Suppressor macrophage (primary cell): ENCODE measurements at regions not wholly inside any gene's neighbourhood (a gene's known extent, or its start where the extent isn't known, plus 50 kb on each side); places are given as distances from the start of the nearest gene placed in this dataset.
A peak's percentile ranks its signal among the peaks of the same experiment; 100 is the strongest.
"Not testable (repeated sequence)": the region's sequence is repeated elsewhere in the genome, so short reads cannot be mapped to it uniquely, and the experiment has no call there.

Experiments
- DNase-seq, 4 experiments: peaks; one replicate each; pipeline ENCODE4 v3.0.0-alpha.2; 2020 to 2022

DNA sequence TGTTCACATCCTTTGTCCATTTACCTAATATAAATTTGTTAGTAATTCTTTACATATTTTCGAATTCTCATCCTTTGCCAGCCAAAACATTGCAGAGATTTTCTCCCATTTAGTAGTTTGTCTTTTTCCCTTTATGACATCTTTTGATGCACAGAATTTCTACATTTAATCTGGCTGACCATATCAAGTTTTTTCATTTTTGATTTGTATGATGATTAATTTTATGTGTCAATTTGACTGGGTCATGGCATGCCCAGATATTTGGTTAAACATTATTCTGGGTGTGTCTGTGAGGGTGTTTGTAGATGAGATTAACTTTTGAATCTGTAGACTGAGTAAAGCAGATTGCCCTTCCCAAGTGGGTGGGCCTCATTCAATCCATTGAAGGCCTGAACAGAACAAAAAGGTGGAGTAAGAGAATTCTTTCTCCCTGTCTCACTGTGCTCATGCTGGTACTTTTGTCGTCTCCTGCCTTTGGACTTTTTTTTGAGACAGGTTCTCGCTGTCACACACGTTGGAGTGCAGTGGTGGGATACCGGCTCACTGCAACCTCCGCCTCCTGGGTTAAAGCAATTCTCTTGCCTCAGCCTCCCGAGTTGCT is 72.1 kb upstream of the EPB41L1 start:
- no peak for DNase-seq

DNA sequence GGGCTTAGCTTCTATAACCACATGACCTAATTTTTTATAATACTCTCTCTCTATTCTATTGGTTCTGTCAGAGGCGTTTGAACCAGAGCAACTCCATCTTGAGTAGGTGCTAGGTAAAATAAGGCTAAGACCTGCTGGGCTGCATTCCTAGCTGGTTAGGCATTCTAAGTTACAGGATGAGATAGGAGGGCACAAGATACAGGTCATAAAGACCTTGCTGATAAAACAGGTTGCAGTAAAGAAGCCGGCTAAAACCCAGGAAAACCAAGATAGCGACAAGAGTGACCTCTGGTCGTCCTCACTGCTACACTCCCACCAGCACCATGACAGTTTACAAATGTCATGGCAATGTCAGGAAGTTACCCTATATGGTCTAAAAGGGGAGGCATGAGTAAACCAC is 71.3 kb upstream of the EPB41L1 start:
- not testable (repeated sequence) for DNase-seq

DNA sequence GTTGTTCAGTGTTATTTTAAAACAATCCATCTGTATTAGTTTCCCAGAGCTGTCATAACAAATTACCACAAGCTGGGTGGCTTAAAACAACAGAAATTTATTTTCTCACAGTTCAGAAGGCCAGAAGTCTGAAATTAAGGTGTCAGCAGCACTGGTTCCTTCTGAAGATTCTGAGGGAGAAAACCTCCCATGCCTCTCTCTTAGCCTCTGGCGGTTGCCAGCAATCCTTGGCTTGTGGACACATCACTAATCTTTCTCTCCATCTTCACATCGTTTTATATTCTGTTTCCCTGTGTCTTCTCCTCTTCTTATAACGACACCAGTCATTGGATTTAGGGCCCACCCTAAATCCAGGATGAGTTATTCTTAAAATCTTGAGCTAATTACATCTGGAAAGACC is 70.2 kb upstream of the EPB41L1 start:
- DNase-seq, result no peak

DNA sequence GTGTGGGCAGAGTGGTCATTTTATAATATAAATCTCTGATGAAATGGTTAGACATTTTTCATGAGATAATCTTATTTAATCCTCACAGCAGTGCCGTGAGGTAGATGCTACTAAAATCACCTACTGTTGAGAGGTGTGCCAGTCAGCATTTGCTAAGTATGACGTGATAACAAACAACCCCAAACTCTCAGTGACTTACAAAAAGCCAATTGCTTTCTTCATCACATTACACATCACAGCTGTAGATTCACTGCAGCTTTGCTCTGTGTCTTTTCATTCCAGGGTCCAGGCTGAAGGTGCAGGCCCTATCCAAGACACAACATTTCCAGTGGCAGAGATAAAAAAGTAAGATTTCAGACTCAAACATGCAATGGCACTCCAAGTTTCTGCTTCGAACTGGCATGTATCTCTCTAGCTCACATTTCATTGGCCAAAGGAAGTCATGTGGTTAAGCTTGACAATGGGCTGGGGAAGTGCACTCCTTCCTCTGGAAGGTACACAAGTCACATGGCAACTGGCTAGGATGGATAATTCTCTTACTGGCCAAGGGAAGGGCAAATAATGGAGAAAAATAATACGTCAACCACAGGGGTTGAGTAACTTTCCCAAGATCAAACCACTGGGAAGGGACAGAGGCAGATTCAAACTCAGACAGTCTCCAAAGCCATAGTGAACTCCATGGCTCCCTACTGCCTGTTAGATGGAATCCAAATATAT is 69.5 kb upstream of the EPB41L1 start:
- peak; percentile 54 to 80 (median 77) for DNase-seq

DNA sequence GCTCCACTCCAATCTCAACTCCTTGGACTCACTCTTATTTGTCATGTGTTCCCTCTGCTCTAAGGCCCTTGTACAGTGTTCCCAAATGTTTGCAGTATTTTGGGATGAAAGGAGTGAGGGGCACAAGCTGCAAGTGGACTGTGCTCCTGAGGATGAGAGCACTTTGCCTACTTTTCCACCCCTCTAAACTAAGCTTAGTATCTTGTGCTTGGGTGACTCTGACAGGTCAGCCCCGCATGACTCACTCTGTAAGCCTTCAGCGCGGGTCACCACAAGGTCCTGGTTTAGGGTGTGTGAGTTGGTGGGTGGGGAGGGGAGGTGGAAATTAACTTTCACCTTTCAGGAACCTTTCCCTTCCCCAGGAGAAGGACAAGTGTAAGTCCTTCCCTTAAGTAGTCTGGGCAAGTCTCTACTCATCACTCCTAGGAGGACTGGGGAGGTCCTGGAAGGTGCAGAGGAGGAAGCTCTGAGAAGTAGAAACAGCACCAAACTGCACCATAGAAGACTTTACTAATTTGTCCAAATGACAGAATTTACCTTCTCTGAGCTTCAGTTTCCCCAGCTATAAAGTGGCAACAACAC is 68.8 kb upstream of the EPB41L1 start:
- DNase-seq, result peak; percentile 78 to 90 (median 86)

DNA sequence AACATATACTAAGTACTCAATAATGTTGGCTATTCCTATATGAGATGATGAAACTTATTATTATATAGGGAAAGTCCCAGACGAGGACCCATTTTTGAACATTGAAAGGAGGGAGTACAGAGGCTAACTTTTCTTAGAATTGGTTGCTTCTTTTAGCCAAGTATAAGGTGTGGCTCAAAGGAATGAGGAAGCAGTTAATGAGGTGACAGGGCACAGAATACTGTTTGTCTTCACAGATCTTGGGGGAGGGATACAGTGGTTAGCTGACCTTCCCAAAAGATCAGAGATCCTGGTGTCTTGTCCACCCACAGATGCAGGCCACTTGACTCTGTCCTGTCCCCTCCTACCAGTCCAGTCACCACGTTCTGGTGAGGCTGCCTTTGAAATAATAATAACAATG is 67.8 kb upstream of the EPB41L1 start:
- peak; percentile 68 to 89 (median 82) for DNase-seq

DNA sequence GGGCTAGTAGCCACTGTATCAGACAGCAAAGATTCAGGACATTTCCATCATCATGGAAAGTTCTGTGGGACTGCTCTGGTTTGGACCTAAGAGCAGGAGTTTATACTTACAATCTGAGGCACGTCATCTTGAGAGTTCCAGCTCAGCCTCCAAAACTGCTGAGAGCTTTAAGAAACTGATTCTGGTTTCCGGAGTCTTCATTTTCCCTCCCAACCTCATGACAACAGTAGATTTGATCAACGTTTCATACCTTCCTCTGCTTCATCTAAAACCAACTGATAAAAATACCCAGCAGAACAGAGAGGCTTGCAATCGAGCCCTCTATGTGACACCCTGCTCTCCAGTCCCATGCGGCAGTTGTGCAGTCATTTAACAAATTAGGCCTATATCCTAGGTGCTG is 64.3 kb upstream of the EPB41L1 start:
- no peak for DNase-seq

DNA sequence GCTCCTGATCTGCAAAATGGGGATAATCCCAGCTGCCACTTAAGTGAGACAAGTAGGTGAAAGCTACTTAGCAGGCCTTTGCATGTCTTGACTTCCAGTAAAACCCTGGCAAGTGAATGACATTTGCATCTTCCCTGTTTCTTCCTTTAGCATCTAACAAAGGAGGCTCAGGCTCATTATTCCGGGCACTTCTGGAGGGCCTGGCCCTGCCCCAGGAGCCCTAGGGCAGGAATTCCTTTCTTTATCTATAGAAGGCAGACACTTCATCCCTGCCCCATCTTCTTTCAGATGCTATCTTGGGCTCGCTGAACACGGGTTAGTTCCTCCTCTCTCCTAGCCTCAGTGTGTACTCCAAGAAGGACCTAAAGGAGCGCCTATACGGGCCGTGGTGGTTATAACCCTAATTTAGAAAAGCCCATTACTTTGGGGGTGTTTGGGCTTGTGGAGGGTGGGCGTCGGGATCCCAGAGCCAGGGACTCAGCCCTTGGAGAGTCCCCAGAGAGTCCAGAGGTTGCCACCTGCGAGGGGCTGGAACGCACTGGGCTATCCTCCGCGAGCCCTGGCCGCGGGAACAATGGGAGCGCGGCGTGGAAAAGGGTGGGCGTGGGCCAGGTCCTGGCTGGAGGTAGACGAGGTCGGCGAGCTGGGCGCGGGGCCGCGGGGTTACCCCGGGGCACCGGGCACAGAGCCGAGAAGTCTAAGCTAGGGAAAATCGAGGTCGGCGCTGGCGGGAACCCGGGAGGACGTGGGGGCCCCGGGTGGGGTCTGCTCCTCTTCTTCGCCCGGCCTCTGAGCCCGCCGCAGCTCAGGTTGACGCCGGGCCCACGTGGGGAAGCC is 62.8 kb upstream of the EPB41L1 start:
- peak in 1 of 4 experiments; percentile 32 for DNase-seq

DNA sequence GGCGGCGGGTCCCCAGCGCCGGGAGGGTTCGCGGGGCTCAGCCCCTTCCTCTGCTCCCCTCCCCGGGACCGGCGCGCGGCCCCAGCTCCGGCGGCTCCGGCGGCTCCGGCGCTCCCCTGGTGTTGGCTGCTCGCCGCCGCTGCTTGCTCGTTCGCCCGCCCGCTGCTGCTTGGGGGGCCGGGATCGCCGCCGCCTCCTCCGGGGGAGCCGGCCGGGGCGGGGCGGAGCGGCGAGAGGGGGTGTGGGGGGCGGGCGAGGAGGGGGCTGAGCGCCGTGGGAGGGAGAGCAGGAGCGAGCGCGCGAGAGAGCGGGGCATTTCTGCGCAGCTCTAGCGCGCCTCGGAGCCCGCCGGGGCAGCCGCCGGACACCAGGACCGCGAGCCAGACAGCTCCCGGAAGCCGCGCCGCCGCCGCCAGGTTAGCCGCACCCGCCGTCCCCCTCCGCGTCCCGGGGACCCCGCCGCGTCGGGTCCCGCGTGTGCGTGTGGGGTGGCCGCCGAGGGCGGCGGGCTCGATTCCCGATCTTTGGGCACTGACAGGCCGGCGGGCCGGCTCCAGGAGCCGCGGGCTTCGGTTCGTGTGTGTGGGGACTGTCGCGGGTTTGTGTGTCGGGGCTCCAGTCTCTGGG is 62.0 kb upstream of the EPB41L1 start:
- peak in 3 of 4 experiments; percentile 40 to 70 (median 62) for DNase-seq

DNA sequence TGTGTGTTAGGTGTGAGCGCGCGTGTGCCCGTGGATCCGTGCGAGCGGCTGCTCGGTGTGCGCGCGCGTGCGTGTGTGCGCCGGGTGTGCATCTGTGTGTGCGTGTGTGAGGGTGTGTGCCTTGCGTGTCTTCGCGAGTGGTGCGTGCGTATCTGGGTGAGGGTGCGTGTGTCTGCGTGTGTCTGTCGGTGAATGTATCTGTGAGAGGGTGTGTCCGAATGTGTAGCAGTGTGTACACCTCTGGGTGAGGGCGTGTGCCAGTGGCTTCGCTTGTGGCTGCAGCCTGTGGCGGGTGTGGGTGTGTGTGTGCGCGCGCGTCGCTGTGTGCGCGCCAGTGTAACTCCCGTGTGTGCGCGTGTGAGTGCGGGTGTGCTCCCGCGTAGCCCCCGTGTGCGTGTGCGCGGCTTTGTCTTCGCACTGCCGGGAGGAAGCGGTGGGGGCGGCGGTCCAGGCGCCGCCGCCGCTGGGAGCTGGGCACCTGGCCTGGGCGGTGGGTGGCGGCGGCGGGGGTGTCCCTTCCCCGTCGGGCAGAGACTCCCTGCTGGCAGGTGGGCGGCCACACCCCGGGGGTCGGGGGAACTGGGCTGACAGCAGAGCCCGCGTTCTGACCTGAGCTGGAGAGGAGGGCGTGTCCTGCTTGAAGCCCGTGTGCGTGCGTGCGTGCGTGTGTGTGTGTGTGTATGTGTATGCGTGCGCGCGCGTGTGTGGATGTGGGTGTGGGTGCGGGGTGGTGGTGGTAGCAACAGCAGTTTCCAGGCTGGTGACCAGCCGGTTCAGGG is 61.3 kb upstream of the EPB41L1 start:
- peak; percentile 55 to 74 (median 62) for DNase-seq

DNA sequence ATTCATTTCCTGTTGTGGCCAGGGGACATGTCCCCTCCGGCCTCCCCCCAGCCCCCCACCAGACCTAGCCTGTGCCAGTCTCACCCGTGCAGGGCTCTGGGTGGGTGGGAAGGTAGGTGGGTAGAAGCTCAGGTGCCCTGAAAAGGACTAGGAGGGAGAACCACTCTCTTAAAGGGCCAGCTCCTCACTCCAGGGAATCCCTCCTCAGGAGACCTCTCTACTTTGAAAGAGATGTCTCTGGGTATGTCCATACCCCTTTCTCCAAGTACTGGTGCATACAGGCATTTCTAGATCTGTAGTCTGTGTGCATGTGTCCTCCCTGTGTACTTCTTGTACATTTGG is 60.8 kb upstream of the EPB41L1 start:
- no peak for DNase-seq

DNA sequence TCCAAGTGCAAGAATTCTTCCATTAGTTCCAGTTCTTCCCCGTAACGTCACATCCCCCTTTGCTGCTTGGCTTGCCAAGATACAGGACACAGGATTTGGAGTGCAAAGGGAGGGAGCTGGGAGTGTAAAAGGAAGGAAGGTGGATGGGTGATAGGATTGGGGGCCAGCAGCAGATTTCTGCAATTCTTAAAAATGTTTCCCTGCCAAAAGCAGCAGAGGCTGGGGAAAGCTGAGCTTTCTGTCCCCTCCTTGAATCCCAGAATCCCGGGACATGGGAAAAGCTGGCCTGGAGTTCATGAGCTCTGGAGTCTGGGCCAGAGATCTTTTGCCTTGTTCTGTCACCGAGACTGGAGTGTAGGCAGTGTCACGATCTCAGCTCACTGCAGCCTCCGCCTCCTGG is 60.0 kb upstream of the EPB41L1 start:
- no peak for DNase-seq

DNA sequence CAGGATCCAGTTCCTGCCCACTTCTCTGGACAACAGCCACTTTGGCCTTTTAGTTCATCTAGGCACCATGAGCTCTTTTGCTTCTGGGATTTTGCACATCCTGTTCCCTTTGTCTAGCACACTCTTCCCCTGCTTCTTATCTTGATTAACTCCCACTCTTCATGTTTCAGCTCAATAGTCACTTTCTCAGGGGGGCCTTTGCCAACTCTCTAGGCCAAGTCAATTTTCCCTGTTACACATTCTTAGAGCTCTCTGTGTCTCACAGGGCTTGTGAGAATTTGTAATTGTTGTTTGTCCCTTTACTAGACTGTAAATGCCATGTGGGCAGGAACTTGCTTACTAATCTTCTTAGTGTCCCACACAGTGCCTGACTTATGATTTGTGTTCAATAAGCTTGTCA is 58.1 kb upstream of the EPB41L1 start:
- DNase-seq, result peak in 1 of 4 experiments; percentile 50

DNA sequence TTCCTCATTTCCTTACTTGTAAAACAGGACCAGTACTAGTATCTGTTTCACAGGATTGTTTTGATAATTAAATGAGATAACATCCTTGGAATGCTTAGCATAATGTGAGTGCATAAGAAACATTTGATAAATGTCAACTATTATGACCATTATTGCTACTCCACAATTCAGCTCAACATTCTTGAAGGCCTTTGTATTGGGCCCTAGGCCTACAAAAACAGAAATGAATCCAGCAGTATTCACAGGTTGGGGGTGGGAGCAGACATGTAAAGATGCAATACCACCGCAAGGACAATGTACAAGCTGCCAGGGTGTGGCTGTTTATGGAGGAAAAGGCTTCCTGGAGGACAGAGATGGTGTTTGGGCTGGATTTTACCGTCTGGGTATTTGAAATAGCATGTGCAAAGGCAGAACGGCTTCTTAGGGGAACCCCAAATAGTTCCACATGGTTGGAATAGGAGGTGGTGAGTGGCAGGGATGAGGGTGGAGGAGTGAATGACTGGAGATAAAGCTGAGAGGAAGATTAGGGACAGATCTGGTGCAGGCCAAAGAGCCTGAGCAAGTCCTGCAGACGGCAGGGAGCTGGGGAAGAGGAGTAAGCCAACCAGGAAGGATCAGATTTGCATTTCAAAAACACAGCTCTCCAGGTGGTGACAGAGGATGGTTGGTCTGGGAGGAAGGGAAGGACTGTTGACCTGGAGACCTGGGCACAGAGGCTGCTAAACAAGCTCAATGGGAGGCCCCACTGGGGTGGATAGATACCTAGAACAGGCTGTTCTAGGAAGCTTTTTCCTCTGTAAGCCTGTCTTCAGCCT is 57.0 kb upstream of the EPB41L1 start:
- DNase-seq, result no peak

DNA sequence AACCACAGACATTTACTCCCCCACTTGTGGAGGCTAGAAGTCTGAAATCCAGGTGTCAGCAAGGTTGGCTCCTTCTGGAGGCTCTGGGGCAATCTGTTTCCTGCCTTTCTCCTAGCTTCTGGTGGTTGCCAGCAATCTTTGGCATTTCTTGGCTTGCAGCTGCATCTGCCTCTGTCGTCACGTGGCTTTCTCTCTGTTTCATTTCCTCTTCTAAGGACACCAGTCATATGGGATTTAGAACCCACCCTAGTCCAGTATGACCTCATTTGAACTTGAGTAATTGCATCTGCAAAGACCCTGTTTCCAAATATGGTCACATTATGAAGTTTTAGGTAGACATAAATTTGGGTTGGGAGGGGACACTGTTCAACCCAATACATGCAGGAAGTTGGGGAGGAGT is 56.2 kb upstream of the EPB41L1 start:
- peak; percentile 85 to 94 (median 91) for DNase-seq

DNA sequence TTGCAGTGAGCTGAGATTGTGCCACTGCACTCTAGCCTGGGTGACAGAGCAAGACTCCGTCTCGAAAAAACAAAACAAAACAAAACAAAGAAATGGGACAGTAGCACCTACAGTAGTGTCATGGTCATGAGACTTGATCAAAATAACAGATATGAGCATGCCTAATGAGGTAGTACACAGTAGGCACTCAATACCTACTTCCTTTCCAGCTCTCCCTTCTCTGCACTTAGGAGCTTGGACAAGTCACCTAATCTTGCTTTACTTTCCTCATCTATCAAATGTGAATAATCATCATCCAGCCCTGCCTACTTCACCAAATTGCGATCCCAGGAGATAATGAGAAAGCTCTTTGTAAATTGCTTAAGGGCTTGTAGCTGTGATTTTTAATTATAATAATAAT is 55.4 kb upstream of the EPB41L1 start:
- no peak for DNase-seq

DNA sequence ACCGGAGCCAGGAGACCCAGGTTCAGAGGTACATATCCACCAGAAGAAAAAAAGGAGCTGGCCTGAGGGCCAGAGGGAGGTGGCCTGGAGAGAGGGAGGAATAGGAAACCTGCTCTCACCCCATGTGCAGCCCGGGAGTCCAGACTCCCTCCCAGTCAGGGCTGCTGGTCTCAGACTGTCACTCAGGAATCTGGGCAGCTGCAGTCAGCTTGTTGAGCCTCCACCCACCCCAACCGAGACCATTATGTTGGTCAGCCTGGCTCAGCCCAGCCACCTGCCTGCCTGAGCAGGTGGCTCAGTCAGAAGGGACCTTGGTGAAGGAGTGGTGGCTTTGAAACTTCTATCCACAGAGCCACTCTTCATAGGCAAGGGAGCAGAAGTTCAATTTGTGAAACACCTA is 53.3 kb upstream of the EPB41L1 start:
- DNase-seq, result no peak

DNA sequence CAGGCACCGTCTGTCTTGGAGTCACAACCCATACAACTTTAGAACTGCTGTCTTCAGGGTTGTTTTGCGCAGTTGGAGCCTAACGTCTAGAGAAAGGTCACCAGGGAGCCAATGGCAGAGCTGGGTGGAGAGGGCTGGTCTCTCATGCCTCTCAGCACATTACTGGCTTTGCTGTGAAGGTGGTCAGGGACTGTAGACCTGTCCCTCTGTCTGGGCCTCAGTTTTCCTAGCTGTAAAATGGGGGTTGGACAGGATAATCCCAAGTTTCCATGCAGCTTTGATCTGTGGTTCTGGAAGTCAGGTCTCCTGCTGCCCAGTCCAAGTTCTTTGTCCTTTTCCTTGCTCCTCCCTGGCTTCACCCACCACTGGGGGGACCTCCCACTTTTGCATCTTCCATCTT is 52.2 kb upstream of the EPB41L1 start:
- no peak for DNase-seq

DNA sequence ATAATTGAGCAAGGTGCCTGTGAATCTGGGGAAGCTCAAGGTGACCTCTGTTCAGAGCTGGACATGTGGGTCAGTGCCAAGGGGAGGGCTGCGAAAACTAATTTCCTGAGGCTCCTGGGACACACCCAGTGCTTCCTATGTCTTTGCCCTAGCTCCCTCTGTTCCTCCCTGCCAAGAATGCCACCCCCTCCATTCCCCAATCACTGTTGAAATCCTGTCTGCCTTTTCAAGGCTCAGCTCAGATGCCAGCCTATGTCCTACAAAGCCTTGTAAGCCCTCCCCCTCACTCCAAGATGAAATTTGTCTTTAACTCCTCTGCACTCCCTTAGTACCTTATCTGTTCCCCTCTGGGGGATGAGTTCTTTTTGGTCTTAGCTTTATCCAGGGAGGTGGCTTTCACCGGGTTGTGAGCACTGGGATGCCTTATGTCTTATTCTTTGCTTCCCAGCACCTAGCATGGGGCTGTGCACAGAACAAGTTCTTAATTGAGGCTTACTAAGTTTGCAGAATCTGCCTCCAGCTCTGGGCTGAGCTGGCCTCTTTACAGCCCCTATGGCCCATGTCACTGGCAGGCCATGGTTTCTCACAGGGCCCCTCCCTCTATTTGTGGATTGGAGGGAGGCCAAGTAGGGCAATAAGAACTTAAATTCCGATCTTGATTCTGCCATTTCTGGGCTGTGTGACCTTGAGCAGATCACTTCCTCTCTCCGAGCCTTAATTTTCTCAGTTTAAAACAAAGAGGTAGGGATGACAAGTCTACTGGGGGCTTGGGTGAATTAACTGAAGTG is 51.5 kb upstream of the EPB41L1 start:
- peak in 3 of 4 experiments; percentile 41 to 49 (median 43) for DNase-seq

DNA sequence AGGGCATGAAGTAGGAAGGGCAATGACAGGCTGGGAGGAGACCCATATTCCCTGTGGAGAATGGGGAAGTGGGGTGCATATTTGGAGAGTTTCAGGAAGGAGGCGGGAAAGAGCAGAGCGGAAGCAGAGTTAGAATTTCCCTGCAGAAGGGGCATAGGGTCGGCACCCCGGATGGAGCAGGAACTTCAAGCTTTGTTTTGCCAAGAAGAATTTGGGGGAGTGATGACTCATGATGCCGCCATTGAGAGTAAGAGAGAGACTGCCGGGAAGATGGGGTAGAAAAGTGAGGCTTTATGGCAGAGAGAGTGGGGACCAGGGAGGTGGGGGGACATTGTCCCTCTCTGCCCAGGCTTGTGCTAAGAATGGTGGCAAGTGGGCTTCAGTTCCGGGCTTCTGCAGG is 50.3 kb upstream of the EPB41L1 start:
- DNase-seq, result no peak
